GM12872 (cell line): ENCODE measurements at regions not wholly inside any gene's neighbourhood (a gene's known extent, or its start where the extent isn't known, plus 50 kb on each side); places are given as distances from the start of the nearest gene placed in this dataset.

Experiments used
- TF ChIP-seq, protein P1 (sequence below): IDR thresholded peaks from 3 replicates; pipeline ENCODE4 v1.5.1; 2011; ENCODE audit warnings: low read depth, mild to moderate bottlenecking, low read length, moderate library complexity; ENCODE audit not compliant: insufficient read depth

DNA sequence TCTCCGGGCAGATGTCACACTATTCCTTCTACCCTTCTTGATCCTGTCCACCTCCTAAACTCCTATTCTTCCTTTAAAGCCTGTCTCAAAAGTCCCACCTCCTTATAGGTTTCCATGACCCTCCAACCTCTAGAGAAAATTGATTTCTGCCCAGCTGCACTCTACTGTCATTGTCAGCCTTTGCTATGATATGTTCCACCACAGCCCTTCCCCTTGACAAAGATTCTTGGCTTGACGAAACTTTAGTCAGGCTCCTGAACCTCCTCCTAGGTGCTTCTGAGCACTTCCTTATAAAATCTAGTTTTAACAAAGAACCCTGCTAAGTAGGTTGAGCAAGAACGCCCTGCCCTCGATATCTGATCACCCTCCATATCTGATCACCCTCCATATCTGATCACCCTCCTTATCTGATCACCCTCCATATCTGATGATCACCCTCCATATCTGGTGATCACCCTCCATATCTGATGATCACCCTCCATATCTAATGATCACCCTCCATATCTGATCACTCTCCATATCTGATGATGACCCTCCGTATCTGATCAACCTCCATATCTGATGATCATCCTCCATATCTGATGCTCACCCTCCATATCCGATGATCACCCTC is 103.2 kb downstream of the RIN2 start:
- TF ChIP-seq, protein P1, sequence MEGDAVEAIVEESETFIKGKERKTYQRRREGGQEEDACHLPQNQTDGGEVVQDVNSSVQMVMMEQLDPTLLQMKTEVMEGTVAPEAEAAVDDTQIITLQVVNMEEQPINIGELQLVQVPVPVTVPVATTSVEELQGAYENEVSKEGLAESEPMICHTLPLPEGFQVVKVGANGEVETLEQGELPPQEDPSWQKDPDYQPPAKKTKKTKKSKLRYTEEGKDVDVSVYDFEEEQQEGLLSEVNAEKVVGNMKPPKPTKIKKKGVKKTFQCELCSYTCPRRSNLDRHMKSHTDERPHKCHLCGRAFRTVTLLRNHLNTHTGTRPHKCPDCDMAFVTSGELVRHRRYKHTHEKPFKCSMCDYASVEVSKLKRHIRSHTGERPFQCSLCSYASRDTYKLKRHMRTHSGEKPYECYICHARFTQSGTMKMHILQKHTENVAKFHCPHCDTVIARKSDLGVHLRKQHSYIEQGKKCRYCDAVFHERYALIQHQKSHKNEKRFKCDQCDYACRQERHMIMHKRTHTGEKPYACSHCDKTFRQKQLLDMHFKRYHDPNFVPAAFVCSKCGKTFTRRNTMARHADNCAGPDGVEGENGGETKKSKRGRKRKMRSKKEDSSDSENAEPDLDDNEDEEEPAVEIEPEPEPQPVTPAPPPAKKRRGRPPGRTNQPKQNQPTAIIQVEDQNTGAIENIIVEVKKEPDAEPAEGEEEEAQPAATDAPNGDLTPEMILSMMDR = no peak

DNA sequence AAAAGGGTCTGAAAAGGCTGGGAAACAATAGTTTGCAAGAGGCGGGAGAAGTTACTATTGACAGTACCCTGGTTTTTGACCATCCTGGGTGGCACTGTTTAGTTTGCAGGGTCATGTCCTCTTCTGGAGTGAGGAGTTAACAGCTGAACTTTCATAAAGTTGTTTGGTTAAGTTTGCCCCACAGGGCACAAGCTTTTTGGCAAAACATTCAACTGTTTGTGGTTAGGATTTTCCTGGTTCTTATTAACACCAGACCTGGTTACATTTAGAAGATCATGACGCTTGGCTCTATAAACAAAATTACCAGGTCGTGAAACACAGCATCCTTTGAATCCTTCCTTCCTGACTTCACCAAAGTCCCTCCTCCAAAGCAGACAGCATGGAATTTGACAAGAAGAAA is 106.1 kb downstream of the RIN2 start:
- TF ChIP-seq, protein P1 = no peak

DNA sequence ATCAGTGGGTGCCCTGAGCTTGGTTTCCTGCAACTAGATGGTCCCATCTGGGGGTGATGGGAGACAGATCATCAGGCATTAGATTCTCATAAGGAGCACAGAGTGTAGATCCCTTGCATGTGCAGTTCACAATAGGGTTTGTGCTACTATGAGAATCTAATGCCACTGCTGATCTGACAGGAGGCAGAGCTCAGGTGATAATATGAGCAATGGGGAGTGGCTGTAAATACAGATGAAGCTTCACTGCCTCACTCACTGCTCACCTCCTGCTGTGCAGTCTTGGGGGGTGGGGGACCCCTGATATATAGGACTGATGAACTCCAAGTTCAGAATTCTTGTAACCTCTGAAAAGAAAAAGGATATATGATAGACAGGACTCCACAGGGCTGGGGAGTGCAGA is 108.0 kb downstream of the RIN2 start:
- TF ChIP-seq, protein P1 = no peak

DNA sequence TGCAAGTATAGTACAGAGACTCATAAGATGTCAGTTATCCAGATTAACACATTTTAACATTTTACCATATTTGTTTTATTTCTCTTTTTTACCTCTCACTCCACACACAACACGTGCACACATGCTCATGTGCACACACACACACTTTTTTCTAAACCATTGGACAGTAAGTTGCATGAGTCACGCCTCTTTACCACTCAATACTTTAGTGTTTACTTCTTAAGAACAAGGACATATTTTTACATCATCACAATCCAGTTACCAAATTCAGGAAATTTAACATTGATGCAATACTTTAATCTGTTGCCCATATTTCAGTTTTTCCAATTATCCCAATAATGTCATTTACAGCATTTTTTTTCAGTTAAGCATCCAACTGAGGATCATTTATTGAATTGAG is 109.0 kb downstream of the RIN2 start:
- TF ChIP-seq, protein P1 = no peak

DNA sequence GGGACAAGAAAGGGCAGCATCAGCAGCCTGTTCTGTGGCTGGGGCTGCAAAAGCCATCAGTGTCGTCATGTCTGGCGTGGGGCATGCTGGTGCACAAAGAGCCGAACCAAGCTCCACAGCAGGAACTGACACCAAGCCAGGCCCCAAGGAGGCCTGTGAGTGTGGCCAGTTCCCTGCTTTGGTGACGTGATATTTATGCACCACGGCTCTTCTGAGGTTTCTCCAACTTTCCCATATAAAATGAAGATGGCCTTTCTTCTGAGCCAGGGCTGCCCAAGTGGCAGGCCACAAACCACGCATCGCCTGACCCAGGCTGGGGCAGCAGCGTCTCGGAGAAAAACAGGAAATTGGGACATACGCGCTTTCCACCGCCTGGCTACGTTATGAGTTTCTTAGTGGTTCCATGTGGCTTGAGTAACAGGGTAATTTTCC is 109.9 kb downstream of the RIN2 start:
- TF ChIP-seq, protein P1 = no peak

DNA sequence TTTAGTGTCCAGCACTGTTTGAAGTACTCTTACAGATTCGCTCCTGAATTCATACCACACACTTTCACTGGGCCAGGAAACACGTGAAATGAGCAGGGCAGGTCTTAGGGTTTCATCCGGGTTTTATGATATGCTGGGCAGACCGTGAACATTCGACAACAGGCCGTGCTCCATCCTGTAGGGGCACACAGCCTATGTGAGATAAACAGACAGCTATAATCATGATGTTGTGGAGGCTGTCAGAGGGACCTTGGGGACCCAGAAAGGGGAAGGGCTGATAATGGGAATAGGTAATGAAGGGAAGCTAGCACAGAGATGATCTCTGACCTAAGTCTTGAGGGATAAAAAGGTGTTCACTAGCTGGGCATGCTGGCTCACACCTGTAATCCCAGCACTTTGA is 110.4 kb downstream of the RIN2 start:
- TF ChIP-seq, protein P1 = no peak

DNA sequence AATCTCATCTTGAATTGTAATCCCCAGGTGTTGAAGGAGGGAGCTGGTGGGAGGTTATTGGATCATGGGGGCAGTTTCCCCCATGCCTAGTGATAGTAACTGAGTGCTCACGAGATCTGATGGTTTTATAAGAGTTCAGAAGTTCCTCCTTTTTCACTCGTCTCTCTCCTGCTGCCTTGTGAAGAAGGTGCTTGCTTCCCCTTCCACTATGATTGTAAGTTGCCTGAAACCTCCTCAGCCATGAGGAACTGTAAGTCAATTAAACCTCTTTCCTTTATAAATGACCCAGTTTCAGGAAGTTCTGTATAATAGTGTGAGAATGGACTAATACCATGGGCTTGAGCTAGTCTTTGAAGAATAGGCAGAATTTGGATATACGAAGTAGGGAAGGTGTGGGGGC is 113.9 kb downstream of the RIN2 start:
- TF ChIP-seq, protein P1 = no peak
